HG02973 (cell line): ENCODE measurements at regions not wholly inside any gene's neighbourhood (a gene's known extent, or its start where the extent isn't known, plus 50 kb on each side); places are given as distances from the start of the nearest gene placed in this dataset.
A peak's percentile ranks its signal among the peaks of the same experiment; 100 is the strongest.

Experiments
- ATAC-seq: cut with Tn5 transposase; IDR thresholded peaks from one replicate; pipeline ENCODE4 v1.9.1; 2021; ENCODE audit warnings: moderate library complexity; ENCODE audit not compliant: unreplicated experiment

- ATAC-seq: no peak
Observed at GRCh38 chrX:20637351-20637750, 370.6 kb upstream of the RPS6KA3 start.

GRCh38 chrX:20633451-20633850, 366.7 kb upstream of the RPS6KA3 start:
- ATAC-seq: no peak

GRCh38 chrX:20623448-20623847, 356.7 kb upstream of the RPS6KA3 start:
- ATAC-seq: no peak

- ATAC-seq: no peak
Observed at GRCh38 chrX:20620306-20620705, 353.6 kb upstream of the RPS6KA3 start.

- ATAC-seq: no peak
Observed at GRCh38 chrX:20609916-20610415, 343.3 kb upstream of the RPS6KA3 start.

GRCh38 chrX:20606831-20607230, 340.1 kb upstream of the RPS6KA3 start:
- no peak for ATAC-seq

GRCh38 chrX:20596856-20597255, 330.1 kb upstream of the RPS6KA3 start:
- no peak for ATAC-seq

GRCh38 chrX:20595928-20596575, 329.3 kb upstream of the RPS6KA3 start:
- peak; percentile 61 for ATAC-seq

- ATAC-seq: no peak
Observed at GRCh38 chrX:20594985-20595384, 328.3 kb upstream of the RPS6KA3 start.

GRCh38 chrX:20593836-20594235, 327.1 kb upstream of the RPS6KA3 start:
- no peak for ATAC-seq

- no peak for ATAC-seq
Observed at GRCh38 chrX:20593402-20593801, 326.7 kb upstream of the RPS6KA3 start.

- no peak for ATAC-seq
Observed at GRCh38 chrX:20591246-20591645, 324.5 kb upstream of the RPS6KA3 start.

- ATAC-seq: no peak
Observed at GRCh38 chrX:20585782-20586181, 319.1 kb upstream of the RPS6KA3 start.

- ATAC-seq: no peak
Observed at GRCh38 chrX:20571611-20572010, 304.9 kb upstream of the RPS6KA3 start.

GRCh38 chrX:20567108-20567507, 300.4 kb upstream of the RPS6KA3 start:
- ATAC-seq: no peak

- ATAC-seq: no peak
Observed at GRCh38 chrX:20547611-20548051, 280.9 kb upstream of the RPS6KA3 start.

GRCh38 chrX:20545538-20545937, 278.8 kb upstream of the RPS6KA3 start:
- no peak for ATAC-seq

GRCh38 chrX:20542072-20542471, 275.4 kb upstream of the RPS6KA3 start:
- ATAC-seq: no peak

GRCh38 chrX:20538974-20539373, 272.3 kb upstream of the RPS6KA3 start:
- no peak for ATAC-seq

GRCh38 chrX:20531667-20532066, 265.0 kb upstream of the RPS6KA3 start:
- ATAC-seq: no peak

GRCh38 chrX:20530406-20530921, 263.8 kb upstream of the RPS6KA3 start:
- ATAC-seq: no peak

- no peak for ATAC-seq
Observed at GRCh38 chrX:20529711-20530110, 263.0 kb upstream of the RPS6KA3 start.

GRCh38 chrX:20529301-20529700, 262.6 kb upstream of the RPS6KA3 start:
- ATAC-seq: no peak
